ENCODE measurements at regions not wholly inside any gene's neighbourhood (a gene's known extent, or its start where the extent isn't known, plus 50 kb on each side); places are given as distances from the start of the nearest gene placed in this dataset.

DNA sequence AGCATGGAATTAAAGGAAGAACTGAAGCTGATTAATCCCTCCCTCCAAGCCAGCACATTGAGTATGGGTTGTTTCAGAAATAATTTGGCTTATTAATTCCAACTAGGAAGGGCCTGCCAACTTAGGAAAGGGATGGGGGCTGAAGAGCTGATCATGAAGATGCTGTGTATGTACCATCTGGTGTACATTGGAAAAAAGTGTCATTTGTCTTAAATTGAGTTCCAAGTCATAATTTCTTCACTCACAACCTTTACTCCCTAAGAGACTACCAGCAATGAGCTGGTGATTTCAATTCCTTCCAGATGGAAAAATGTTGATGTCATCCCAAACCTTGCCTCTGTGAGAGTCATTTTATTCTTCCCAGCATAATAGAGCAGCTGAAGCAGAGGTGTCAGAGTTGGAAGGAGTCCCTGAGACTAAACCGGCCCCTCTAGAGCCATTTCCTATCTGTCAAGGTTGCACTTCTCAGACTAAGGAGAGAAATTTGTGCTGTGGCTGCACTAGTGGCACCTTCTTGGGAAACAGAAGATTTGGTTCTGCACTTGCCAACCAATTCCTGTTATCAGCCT is 79.4 kb downstream of the GTPBP8 start:
- FAIRE-seq (no peak), DNase-seq (no peak)
- Histone ChIP-seq H3K27me3 (ENCODE audit: control insufficient read depth, insufficient read depth, low read length) (no peaks in the 10 kb centered on the region), H3K9ac (ENCODE audit: low read length in 3 of 3) (no peak overlapping the region), H3K4me1 (ENCODE audit: control insufficient read depth in 2 of 3, insufficient read depth in 2 of 3, low read depth in 1 of 3, low read length in 3 of 3) (no peaks in the 10 kb centered on the region), H3K4me3 (ENCODE audit: low read length in 3 of 3) (no peak overlapping the region), H3K27ac (ENCODE audit: low read depth in 2 of 2, low read length in 2 of 2) (no peak overlapping the region), H3K9me3 (ENCODE audit: control insufficient read depth in 2 of 3, insufficient read depth in 1 of 3, low read length in 3 of 3) (no peaks in the 10 kb centered on the region), H3K36me3 (ENCODE audit: control insufficient read depth in 2 of 3, insufficient read depth in 3 of 3, low read length in 3 of 3) (no peaks in the 10 kb centered on the region)
- TF ChIP-seq, protein P1, sequence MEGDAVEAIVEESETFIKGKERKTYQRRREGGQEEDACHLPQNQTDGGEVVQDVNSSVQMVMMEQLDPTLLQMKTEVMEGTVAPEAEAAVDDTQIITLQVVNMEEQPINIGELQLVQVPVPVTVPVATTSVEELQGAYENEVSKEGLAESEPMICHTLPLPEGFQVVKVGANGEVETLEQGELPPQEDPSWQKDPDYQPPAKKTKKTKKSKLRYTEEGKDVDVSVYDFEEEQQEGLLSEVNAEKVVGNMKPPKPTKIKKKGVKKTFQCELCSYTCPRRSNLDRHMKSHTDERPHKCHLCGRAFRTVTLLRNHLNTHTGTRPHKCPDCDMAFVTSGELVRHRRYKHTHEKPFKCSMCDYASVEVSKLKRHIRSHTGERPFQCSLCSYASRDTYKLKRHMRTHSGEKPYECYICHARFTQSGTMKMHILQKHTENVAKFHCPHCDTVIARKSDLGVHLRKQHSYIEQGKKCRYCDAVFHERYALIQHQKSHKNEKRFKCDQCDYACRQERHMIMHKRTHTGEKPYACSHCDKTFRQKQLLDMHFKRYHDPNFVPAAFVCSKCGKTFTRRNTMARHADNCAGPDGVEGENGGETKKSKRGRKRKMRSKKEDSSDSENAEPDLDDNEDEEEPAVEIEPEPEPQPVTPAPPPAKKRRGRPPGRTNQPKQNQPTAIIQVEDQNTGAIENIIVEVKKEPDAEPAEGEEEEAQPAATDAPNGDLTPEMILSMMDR (IDR thresholded peaks at IDR 0.05; ENCODE audit: borderline replicate concordance, extremely low read depth, insufficient read depth) = no peak
- intact Hi-C loops (cut with DNase I) = no loop called here

DNA sequence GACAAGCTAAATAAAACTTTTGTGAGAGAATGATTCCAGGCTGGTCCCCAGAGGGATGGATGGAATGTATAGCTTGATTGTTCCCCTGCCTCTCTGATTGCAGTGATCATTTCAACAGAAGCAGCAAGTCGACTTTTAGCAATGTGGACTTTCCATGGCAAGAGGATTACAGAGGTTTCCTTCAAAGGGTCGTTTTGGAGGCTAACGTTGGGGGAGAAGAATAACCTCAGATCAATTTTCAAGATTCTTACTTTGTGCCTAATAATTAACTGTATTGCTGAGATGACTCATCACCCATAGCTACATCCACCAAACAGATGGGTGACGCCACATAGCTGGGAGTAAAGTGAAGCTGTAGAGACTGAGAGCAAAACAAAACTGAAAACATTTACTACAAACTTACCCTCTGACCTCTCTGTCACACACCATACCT is 79.9 kb downstream of the GTPBP8 start:
- intact Hi-C loops (cut with DNase I) = no loop called here
- H3K4me3 ChIP-seq (ENCODE audit: low read length in 3 of 3) = no peak overlapping the region
- no peak overlapping the region for H3K27ac ChIP-seq (ENCODE audit: low read depth in 2 of 2, low read length in 2 of 2)
- H3K36me3 ChIP-seq (ENCODE audit: control insufficient read depth in 2 of 3, insufficient read depth in 3 of 3, low read length in 3 of 3) = no peaks in the 10 kb centered on the region
- no peak overlapping the region for H3K9ac ChIP-seq (ENCODE audit: low read length in 3 of 3)
- DNase-seq (no peak), FAIRE-seq (no peak)
- H3K4me1 ChIP-seq (ENCODE audit: control insufficient read depth in 2 of 3, insufficient read depth in 2 of 3, low read depth in 1 of 3, low read length in 3 of 3) = no peaks in the 10 kb centered on the region
- no peaks in the 10 kb centered on the region for H3K27me3 ChIP-seq (ENCODE audit: control insufficient read depth, insufficient read depth, low read length)
- TF ChIP-seq, protein P1 (IDR thresholded peaks at IDR 0.05; ENCODE audit: borderline replicate concordance, extremely low read depth, insufficient read depth) = no peak
- no peaks in the 10 kb centered on the region for H3K9me3 ChIP-seq (ENCODE audit: control insufficient read depth in 2 of 3, insufficient read depth in 1 of 3, low read length in 3 of 3)

DNA sequence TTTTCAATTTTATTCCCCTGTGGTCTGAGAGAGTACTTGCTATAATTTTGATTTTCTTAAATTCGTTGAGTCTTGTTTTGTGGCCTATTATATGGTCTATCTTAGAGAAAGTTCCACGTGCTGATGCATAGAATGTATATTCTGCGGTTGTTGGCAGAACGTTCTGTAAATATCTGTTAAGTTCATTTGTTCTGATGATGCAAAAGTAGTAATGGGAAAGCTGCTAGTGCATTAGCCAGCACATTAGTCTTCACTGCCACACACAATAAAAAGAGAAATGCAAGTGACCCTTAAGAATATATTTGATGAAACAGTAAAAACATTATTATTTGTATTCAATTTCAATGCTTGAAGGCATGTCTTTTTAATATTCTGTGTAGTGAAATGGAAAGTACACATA is 84.8 kb downstream of the GTPBP8 start:
- DNase-seq = no peak
- no peaks in the 10 kb centered on the region for H3K9me3 ChIP-seq (ENCODE audit: control insufficient read depth in 2 of 3, insufficient read depth in 1 of 3, low read length in 3 of 3)
- no peak for FAIRE-seq
- no peaks in the 10 kb centered on the region for H3K4me1 ChIP-seq (ENCODE audit: control insufficient read depth in 2 of 3, insufficient read depth in 2 of 3, low read depth in 1 of 3, low read length in 3 of 3)
- intact Hi-C loops (cut with DNase I) = no loop called here
- TF ChIP-seq, protein P1 (IDR thresholded peaks at IDR 0.05; ENCODE audit: borderline replicate concordance, extremely low read depth, insufficient read depth) = no peak
- no peaks in the 10 kb centered on the region for H3K27me3 ChIP-seq (ENCODE audit: control insufficient read depth, insufficient read depth, low read length)
- H3K27ac ChIP-seq (ENCODE audit: low read depth in 2 of 2, low read length in 2 of 2) = no peak overlapping the region
- no peak overlapping the region for H3K9ac ChIP-seq (ENCODE audit: low read length in 3 of 3)
- no peaks in the 10 kb centered on the region for H3K36me3 ChIP-seq (ENCODE audit: control insufficient read depth in 2 of 3, insufficient read depth in 3 of 3, low read length in 3 of 3)
- H3K4me3 ChIP-seq (ENCODE audit: low read length in 3 of 3) = no peak overlapping the region
